Stimulated activated CD4-positive, alpha-beta T cell treated with anti-CD3 and anti-CD28 coated beads, Interleukin-2, amount 100 ng/mL, for 4 hours (primary cell): ENCODE measurements at regions not wholly inside any gene's neighbourhood (a gene's known extent, or its start where the extent isn't known, plus 50 kb on each side); places are given as distances from the start of the nearest gene placed in this dataset.
"Not testable (repeated sequence)": the region's sequence is repeated elsewhere in the genome, so short reads cannot be mapped to it uniquely, and the experiment has no call there.

ENCODE experiments used
- DNase-seq: peaks from one replicate; pipeline ENCODE4 v3.0.0-alpha.2; 2020; ENCODE audit warnings: low read depth

DNA sequence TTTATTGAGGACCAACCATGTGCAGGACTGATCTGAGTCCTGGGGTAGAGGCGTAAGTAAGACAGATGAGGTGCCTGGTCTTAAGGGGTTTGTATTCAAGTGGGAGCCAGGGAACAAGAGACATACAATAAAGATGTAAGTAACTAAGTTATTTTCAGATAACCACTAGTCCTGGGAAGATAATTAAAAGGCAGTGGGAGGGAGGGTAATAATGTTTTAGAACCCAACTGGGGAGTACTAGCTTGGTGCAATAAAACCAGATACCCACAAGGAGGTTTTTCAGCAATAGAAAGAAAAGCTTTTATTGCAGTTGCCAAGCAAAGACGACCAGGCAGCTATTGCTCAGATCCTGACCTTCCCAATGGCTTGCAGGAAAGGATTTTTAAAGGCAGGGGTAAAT is 893.7 kb downstream of the UQCRFS1 start:
- no peak for DNase-seq

DNA sequence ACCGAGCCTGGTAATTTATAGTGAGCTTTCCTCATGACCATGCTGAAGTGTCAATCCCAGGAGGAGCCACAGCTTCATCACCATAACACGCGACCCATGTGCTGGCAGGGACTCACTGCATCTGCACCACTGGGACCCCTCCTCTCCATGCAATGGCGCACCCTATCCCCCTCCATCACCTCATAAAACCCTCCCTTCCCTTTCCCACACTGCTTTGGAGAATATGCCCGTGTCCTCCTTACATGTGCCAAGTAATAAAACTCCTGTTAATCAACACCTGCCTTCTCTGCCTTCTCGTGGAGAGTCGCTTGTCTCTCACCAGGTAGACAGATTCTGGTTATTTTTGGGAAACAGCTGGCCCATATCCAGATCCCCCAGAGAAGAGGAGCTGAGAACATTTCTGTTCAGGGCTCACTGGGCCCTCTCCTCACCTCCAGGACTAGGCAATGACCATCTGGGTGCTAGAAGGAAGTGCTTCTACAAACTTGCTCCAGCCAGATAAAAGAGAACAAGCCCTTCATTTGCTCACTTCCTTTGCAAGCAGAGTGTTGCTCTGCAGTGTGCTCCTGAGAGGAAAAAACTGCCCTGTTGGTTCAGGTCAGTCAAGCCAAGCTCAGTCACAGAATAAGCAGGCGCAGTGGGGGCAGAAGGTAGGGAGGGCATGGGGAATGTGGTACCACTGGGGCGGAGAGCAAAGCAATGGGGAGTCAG is 894.3 kb downstream of the UQCRFS1 start:
- DNase-seq: no peak

DNA sequence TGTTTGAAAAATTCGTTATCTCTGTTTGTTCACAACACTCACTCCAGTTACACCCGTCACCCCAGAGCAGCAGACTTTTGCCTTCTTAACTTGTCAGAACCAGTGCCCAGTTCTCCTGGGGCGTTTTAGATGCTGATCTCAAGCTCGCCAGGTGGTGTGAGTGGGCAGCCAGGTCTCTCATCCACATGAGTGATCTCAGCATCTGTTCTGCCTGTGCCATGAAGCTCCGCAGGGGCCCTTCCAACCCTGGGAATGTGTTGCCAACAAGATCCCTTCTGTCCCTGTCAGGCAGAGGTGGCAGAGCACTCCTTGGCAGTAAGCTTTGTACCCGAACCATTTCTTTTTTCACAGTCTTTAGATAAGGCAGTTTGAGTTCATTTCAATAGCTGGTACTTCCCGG is 896.5 kb downstream of the UQCRFS1 start:
- DNase-seq: no peak

DNA sequence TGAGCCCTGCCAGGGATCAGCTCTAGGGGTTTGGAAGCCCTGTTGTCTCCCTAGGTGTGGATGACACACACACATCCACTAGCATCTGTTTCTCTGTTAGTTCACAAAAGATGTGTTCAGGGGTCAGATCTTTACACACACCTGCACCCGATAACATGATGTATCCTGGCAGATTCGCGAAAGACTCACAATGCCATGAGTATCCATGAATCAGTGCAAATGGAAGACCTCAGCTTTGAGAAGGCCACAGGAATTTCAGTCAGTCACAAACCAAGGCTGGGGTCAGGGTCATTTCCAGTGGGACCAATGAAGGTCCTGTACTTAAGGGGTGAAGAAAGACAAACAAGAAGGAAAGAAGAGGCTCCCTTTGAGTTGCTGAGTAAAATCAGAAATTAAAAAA is 898.2 kb downstream of the UQCRFS1 start:
- DNase-seq: no peak

DNA sequence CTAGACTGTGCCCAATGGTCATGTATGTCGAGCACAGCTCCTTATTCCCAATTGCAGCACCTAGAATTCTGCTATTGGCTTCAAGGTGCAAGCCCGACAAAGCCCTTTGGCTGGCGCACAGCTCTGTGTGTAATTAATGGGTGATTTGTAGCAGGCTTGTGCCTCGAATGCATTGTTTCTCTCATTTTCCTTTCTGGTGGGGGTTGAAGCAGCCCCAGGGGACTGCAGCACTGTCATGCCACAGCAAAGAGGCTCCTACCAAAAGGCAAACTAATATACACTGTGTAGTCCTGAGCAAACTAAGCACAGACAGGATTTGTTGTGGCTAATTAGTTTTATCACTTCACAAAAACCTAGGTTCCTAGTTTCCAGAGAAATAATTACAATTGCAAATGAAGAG is 898.7 kb downstream of the UQCRFS1 start:
- no peak for DNase-seq

DNA sequence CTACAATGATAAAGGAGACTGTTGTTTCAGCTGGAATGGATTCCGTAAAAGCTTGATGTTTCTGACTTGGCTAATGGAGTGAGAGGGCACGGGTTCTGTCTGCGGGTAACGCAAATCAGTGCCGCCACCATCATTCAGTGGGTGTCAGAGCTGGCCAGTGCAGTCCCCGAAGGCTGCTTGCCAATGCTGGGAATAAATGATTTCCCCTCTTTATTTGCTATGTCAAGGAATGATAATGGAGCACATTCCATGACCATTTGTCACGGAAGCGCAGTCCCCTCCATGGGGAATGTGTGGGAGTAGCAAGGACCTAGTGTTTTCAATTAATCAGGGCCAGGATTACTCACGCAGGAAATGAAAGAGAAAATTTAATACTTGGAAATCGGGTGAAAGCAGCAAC is 899.3 kb downstream of the UQCRFS1 start:
- DNase-seq: no peak

DNA sequence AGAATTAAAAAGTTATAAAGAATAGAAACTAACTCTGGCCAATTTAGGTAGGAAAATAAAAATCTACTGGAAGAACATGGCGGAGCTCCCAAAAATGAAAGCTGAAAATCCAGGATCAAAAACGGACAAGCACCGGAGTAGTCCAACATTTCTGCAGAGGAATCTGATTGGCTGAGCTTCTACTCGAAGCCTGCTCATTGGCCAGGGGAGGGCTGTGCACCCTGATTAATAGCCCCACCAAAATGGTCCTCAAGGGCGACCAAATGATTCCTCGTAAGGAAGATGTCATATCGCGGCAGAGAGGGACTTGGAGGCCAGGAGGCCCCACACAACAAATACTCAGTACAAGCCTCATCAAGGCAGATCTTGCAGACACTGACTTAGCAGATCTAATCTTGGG is 900.7 kb downstream of the UQCRFS1 start:
- no peak for DNase-seq

DNA sequence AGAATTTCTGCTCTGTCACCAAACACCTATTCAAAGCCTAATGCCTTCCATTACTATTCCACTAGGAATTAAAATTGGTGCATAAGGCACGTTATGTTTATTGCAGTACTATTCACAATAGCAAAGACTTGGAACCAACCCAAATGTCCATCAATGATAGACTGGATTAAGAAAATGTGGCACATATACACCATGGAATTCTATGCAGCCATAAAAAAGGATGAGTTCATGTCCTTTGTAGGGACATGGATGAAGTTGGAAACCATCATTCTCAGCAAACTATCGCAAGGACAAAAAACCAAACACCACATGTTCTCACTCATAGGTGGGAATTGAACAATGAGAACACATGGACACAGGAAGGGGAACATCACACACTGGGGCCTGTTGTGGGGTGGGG is 902.1 kb downstream of the UQCRFS1 start:
- DNase-seq: not testable (repeated sequence)

DNA sequence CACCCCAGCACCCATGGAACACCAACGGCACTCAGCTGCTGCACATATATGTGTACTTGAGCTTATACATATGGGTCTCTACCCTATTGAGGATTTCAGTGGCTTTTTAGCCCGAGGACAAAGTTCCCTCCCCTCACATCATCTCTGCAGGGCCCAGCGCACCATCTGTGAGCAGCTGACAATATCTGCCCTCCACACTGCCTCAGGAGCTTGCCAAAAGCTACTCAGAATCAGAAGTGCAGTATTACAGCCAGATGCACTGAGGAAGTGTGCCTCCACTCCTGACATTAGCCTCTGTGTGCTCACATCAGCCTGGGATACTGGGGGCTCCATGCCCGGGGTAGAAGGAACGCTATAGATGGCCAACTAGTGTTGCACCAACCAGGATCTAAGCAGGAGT is 903.9 kb downstream of the UQCRFS1 start:
- DNase-seq: no peak

DNA sequence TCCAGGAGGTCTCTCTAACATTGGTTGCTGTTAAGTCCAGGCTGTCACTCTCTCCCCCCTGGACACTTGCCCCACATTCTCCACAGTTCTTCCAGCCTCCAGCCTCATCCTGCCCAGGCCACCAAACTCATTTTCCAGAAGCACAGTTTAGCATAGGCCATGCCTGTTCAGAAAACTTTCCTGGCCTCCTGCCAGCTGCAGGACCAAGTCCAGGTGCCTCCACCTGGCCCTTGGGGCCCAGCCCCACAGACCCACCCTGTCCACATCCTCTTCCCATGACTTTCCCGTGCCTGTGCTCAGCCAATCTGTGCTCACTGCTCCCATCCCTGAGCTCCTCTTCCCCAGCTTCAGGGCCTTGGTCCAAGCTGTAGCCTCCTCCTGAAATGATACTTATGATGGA is 905.0 kb downstream of the UQCRFS1 start:
- no peak for DNase-seq

DNA sequence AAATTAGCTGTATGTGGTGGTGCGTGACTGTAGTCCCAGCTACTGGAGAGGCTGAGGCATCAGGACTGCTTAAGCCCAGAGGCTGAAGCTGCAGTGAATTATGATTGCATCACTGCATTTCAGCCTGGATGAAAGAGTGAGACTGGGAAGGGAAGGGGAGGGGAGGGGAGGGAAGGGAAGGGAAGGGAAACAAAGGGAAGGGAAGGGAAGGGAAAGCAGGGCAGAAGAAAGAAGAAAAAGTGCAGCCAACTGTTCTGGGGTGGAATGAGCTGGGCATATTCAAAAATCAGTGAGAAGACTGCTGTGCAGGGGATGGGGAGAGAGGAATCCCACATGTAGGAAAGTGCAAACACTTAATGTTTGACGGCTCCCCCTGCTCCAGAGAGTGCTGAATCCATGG is 905.5 kb downstream of the UQCRFS1 start:
- no peak for DNase-seq

DNA sequence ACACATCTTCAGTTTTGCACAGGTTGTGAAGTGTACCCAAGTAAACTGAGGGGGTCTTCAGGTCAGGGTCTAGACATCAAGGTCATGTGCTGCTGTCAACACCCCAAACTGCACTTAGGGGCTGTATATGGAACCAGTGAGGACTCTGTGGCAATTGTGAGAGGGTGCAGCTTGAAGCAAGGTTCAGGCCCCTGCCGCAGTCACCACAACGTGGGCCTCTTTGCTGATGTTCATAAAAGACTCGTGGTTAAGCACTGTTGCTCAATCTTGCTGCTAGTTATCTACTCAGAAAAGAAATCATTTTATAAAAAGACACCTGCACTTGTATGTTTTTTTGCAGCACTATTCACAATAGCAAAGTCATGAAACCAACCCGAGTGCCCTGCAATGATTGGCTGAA is 907.4 kb downstream of the UQCRFS1 start:
- DNase-seq: no peak

DNA sequence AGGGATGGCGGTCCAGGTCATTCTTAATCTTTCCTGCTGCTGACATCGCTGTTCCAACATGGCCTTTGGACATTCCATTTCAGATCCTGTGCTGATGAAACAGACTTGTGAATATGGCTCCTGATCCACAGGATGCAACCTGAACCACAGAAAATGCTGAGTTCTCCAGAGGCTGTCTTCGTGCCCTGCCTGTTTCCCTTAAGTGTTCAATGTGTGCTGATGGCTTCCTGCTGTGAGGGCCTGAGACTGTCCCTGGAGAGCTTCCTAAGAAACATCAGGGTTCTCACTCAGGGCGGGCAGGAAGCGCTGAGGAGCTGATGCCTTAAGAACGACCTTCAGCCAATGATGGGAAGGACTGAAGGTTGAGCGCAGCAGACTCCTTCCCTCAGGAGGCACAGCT is 909.4 kb downstream of the UQCRFS1 start:
- no peak for DNase-seq

DNA sequence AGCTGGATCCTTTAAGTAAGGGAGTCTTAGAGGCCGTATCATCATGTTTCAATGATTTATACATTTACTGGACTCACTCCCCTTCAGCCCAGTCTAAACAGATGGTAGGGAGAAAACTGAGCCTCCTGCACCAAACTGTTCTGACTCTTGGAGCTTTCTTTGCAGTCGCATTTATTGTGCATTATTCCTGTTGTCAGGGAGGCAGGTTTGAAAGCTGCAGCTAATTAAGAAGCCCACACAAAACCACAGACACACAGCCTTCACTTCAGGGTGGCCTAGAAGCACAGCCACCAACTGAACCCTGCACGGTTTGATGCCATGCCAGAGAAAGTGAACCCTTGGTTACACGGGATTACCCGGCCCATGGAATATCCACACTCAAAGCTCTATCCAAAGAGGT is 911.0 kb downstream of the UQCRFS1 start:
- DNase-seq: no peak

DNA sequence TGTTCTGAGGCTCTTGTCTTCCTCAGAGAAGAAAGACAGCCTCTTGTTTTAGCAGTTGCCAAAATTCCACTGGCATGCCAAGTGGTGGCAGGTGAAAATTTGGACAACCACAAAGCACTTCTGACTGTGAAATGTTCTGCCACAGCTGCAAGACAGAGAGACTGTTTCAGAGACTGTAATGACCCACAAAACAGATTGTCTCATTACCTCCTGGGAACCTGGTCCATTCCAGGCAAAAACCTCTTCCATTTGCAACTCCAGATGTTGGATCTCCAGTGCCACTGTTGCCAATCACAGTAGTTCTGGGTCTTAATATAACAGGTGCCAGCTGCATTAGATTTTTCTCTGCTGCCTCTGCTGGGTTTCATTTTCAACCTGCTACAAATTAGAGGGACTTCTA is 911.5 kb downstream of the UQCRFS1 start:
- no peak for DNase-seq

DNA sequence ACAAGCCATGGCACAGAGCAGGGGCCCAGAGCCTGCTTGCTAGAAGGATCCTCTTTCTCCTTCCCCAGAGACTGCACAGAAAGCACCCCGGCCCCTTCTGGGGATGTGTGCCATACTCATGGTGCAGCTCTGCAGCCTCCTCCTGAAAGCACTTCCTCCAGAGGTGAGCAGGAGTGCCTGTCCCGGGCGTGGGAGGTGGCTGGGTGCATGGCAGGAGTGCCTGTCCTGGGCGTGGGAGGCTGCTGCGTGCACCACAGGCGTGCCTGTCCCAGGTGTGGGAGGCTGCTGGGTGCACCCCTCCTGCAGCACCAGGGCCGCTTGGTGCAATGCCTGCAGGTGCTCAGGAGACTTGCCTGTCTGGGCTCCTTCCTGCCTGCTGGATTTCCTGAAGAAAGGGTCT is 913.3 kb downstream of the UQCRFS1 start:
- no peak for DNase-seq

DNA sequence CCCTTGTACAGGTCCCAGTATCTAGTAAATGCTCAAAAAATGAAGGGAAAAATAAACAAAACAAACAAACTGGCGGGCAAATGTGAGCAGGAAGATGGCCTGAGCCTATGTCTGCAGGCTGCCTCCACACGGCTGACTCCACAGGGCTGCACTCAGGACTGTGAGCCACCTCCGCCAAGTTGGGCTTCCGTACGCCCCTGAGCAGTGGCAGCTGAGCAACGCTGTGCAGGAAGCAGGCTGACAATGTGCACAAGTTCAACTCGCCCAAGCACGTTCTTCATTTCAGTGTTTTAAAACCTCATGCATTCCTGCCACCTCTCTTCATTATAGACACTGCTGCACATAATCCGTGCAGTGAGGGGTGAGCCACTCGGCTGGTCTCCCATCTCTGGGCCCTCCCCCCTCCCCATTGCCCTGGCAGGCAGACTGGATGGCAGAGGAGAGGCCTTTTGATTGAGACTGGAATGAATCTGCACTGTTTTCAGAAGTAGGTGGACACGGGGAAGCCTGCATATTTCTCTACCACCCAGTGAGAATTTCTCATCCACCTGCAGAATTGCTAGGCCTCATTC is 915.3 kb downstream of the UQCRFS1 start:
- no peak for DNase-seq

DNA sequence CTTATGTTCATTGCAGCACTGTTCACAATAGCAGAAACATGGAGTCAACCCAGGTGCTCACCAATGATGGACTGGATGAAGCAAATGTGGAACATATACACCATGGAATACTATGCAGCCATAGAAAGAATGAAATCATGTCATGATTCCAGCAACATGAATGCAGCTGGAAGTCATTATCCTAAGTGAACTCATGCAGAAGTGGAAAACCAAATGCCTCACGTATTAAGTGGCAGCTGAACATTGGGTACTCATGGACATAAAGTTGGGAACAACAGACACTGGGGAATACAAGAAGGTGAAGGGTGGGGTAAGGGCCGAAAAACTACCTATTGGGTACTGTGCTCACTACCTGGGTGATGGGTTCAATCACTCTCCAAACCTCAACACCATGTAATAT is 915.9 kb downstream of the UQCRFS1 start:
- DNase-seq: no peak

DNA sequence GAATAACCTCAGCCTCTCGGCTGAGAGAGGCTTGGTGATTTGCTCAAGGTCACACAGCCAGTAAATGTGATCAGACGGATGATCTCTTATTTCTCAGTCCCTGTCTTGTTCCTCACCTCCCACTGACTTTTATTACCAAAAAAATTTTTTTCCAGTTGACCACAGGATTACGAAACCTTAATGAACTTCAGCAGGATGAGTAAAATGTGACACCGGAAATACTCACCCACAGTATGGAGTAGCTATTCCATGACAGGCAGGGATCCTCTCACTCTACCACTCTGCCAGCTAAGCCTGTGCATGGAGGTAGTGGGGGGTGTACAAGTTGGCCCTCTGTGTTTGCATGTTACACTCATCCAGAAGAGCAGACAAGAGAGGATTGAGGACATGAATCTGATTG is 916.4 kb downstream of the UQCRFS1 start:
- DNase-seq: no peak

DNA sequence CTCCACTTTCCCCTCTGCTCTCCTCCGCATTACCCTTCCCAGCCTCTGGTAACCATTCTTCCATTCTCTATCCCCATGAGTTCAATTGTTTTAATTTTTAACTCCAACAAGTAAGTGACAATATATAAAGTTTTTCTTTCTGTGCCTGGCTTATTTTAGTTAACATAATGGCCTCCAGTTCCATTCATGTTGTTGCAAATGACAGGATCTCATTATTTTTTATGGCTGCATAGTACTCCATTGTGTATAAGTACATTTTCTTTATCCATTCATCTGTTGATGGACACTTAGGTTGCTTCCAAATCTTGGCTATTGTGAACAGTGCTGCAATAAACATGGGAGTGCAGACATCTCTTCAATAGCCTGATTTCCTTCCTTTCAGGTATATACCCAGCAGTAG is 918.0 kb downstream of the UQCRFS1 start:
- not testable (repeated sequence) for DNase-seq

DNA sequence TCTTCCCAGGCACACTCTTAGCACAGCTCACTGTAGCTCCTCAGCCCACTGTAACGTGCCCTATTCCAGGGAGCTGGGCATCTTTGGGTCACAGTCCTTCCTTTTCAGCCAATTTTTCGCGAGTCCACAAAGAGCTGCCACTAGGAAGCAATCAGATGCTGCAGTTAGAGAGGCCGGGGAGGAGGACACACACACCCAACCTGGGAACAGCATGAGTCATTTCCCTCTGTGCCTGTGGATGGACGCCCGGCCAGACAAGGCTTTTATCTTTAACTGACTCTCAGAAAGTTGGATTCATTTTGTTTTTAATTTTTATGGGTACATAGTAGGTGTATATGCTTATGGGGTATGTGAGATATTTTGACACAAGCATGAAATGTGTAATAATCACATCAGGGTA is 918.6 kb downstream of the UQCRFS1 start:
- DNase-seq: no peak

DNA sequence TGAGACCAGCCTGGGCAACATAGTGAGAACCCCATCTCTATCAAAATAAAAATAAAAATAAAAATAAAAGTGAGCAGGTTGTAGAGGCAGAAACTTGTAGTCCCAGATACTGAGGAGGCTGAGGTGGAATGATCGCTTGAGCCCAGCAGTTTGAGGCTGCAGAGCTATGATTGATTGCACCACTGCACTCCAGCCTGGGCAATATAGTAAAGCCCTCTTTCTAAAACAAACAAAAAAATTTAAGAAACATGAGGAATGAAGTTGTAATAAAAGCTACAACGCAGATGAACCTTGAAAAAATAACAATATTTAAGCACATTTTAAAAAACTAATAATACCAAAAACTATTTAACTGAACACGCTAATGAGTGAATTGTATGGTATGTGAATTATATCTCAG is 919.3 kb downstream of the UQCRFS1 start:
- no peak for DNase-seq

DNA sequence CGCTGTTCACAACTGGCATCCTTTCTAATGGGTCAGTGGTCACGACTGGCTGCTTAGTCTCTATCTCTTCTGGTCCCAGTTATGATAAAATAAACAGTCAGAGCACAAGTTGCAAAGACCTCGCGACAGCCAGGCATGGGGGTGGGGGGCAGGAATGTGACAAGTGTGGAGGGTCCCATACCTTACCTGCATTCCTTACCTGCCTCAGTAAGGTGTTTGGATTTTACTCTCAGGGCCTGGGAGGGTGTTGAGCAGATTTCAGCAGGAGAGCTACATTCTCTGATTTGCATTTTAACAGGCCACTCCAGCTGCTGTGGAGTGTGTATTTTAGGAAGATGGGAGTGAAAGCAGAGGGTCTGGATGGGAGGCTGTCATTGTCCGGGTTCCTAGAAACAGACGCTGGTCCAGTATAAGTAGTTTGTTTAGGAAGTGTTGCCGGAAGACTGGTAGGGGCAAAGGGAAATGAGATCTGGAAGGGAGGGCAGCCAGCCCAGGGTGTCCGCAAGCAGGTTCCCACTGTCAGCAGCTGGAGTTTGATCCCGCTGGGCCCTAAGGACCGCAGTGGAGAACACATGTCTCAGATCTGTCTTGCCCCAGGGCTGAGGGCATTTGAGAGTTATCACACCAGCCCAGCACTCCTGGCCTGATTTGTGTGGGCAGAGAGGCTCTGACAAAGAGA is 920.0 kb downstream of the UQCRFS1 start:
- DNase-seq: no peak

DNA sequence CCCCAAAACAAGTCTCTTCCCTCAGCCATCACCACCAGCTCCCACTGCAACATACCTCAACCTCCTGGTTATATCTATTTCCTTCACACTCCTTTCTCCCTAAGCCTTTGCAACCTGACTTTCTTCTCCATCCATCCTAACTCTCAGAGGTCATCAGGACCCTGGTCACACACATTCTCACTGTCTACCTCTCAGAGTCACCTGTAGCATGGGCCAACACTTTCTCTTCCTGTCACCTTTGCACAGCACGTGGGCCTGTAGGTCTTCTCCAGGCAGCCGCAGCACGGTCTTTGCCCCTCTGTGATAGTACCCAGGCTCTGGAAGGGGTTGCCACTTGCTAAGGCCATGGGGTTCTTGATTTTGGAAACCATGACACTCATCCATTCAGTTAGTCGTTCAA is 921.1 kb downstream of the UQCRFS1 start:
- DNase-seq: no peak
